Transverse colon (tissue), 4 donors: ENCODE measurements at regions not wholly inside any gene's neighbourhood (a gene's known extent, or its start where the extent isn't known, plus 50 kb on each side); places are given as distances from the start of the nearest gene placed in this dataset.

Experiments used
- DNase-seq: peaks from one replicate; pipeline ENCODE4 v3.0.0-alpha.2; 2019
- H3K27ac ChIP-seq, 4 donors: fragments of 200-600 bp; sonication (generic); 2 replicates each; pipeline ENCODE4 v1.5.1; 2016 to 2018; ENCODE audit warnings: inconsistent platforms in 4 of 4
- H3K27me3 ChIP-seq: fragments of 200-600 bp; sonication (generic); 2 replicates; pipeline ENCODE4 v1.5.1; 2017; ENCODE audit warnings: inconsistent platforms
- H3K36me3 ChIP-seq, 4 donors: fragments of 200-600 bp; sonication (generic); 2 replicates each; pipeline ENCODE4 v1.5.1; 2017 to 2019; ENCODE audit warnings: inconsistent platforms in 4 of 4
- H3K4me1 ChIP-seq, 4 donors: fragments of 200-600 bp; sonication (generic); 2 replicates each; pipeline ENCODE4 v1.5.1; 2017 to 2020; ENCODE audit warnings: inconsistent platforms in 4 of 4
- H3K4me3 ChIP-seq, 4 donors: fragments of 200-600 bp; sonication (generic); 1 replicate in 1 of 4; 2 replicates in 3 of 4; pipeline versions ENCODE4 v1.5.1 to v1.6.1; 2017 to 2019; ENCODE audit warnings: inconsistent platforms in 4 of 4
- H3K9me3 ChIP-seq, 2 donors: fragments of 200-600 bp; sonication (generic); 2 replicates each; pipeline ENCODE4 v1.5.1; 2017 to 2019; ENCODE audit warnings: inconsistent platforms in 2 of 2
- EP300 ChIP-seq: sonication (generic); formaldehyde crosslinking; IDR thresholded peaks from one replicate; pipeline ENCODE4 v1.6.1; 2017; ENCODE audit warnings: antibody characterized with exemption, low read depth
- POLR2A ChIP-seq: fragments of 450-650 bp; IDR thresholded peaks from one replicate; pipeline ENCODE4 v1.6.1; 2016; ENCODE audit warnings: antibody characterized with exemption, mild to moderate bottlenecking, moderate library complexity
- POLR2AphosphoS5 ChIP-seq, 3 donors: sonication (generic); formaldehyde crosslinking; IDR thresholded peaks; one replicate each; pipeline ENCODE4 v1.6.1; 2016; ENCODE audit warnings: antibody characterized with exemption in 3 of 3
- WGBS, 2 donors: methylation state at CpG; one replicate each; pipeline ENCODE4 v1.1.5; 2018; ENCODE audit warnings: low coverage in 1 of 2; 5-methylcytosine and 5-hydroxymethylcytosine counted together
- in situ Hi-C, 4 donors: fragments of 200-750 bp; cut with MboI; loops; one replicate each; pipeline versions ENCODE4 v1.15.0 to v1.15.1; 2017; ENCODE audit warnings: low sequenced_read_pairs in 3 of 4, low pct_ligation_motif_present in 1 of 4, low pct_unique_long_range_greater_than_20kb in 1 of 4
- intact Hi-C: fragments of 100-400 bp; cut with DNase I; formaldehyde crosslinking; loops from one replicate; pipeline ENCODE4 v1.15.1; 2023; ENCODE audit warnings: low total_unique reads
- TF ChIP-seq, protein P1 (sequence below), 5 experiments: fragments of 200-600 bp in 3 of 5; fragments of 450-650 bp in 2 of 5; sonication (generic) in 3 of 5; IDR thresholded peaks; 1 replicate in 2 of 5; 2 replicates in 3 of 5; pipeline ENCODE4 v1.5.1; 2016 to 2017; ENCODE audit warnings: antibody characterized with exemption in 5 of 5, inconsistent platforms in 3 of 5, mild to moderate bottlenecking in 2 of 5, moderate library complexity in 1 of 5

- no peaks in the 10 kb centered on the region for H3K9me3 ChIP-seq
- WGBS, 2 donors = 52 to 68% methylated on average over 3 of the region's 3 CpGs
- H3K27me3 ChIP-seq = no peaks in the 10 kb centered on the region
- H3K27ac ChIP-seq = no peak overlapping the region
- intact Hi-C loops (no loop called here), in situ Hi-C loops (no loop called here)
- TF ChIP-seq POLR2A = no peak
- TF ChIP-seq EP300 = no peak
- TF ChIP-seq, protein P1, sequence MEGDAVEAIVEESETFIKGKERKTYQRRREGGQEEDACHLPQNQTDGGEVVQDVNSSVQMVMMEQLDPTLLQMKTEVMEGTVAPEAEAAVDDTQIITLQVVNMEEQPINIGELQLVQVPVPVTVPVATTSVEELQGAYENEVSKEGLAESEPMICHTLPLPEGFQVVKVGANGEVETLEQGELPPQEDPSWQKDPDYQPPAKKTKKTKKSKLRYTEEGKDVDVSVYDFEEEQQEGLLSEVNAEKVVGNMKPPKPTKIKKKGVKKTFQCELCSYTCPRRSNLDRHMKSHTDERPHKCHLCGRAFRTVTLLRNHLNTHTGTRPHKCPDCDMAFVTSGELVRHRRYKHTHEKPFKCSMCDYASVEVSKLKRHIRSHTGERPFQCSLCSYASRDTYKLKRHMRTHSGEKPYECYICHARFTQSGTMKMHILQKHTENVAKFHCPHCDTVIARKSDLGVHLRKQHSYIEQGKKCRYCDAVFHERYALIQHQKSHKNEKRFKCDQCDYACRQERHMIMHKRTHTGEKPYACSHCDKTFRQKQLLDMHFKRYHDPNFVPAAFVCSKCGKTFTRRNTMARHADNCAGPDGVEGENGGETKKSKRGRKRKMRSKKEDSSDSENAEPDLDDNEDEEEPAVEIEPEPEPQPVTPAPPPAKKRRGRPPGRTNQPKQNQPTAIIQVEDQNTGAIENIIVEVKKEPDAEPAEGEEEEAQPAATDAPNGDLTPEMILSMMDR (IDR thresholded peaks at IDR 0.05) = no peak
- TF ChIP-seq POLR2AphosphoS5 (IDR thresholded peaks at IDR 0.05) = no peak
- H3K4me1 ChIP-seq = peaks cover 0 to 5% (median 0%) of the 10 kb centered on the region in 4 donors
- DNase-seq = no peak
- H3K36me3 ChIP-seq = no peaks in the 10 kb centered on the region
- no peak overlapping the region for H3K4me3 ChIP-seq
Observed at GRCh38 chr7:12757443-12757842, 70.0 kb downstream of the ARL4A start.

GRCh38 chr7:12759151-12759550, 71.7 kb downstream of the ARL4A start:
- H3K4me1 ChIP-seq = peaks cover 0 to 2% (median 0%) of the 10 kb centered on the region in 4 donors

DNA sequence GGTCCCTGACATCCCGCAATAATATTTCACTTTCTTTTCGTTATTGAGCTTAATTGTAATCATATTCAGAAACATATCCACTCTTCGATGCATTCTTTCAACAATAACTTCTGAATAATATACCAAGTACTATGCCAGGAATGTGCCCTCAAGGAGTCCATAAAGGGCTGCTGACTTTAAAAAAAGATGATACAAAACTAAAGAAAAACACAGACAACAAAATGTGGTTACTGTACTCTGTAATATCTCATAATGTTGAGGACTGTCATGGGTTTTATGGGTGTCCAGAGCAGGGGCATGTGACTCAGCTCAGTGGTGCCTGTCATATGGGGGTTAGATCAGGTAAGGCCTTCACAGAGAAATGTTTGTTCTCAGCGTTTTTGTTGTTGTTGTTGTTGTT, 73.7 kb downstream of the ARL4A start:
- in situ Hi-C loops = no loop called here
- 87 to 88% methylated on average over 3 to 4 of the region's 4 CpGs for WGBS, 2 donors

More at GRCh38 chr7:12759151-12759550, 71.7 kb downstream of the ARL4A start:
- intact Hi-C loops = no loop called here
- DNase-seq = no peak
- Histone ChIP-seq H3K27ac (no peak overlapping the region), H3K4me3 (no peak overlapping the region), H3K27me3 (no peaks in the 10 kb centered on the region), H3K36me3 (no peaks in the 10 kb centered on the region), H3K9me3 (no peaks in the 10 kb centered on the region)
- TF ChIP-seq EP300 = no peak
- TF ChIP-seq POLR2AphosphoS5 (IDR thresholded peaks at IDR 0.05) = no peak
- TF ChIP-seq, protein P1 (IDR thresholded peaks at IDR 0.05) = no peak
- no peak for TF ChIP-seq POLR2A
- in situ Hi-C loops = no loop called here
- WGBS, 2 donors = 0 to 21% methylated on average over 1 of the region's 1 CpG

GRCh38 chr7:12761691-12762090, 74.3 kb downstream of the ARL4A start:
- no peak for TF ChIP-seq POLR2AphosphoS5 (IDR thresholded peaks at IDR 0.05)
- TF ChIP-seq POLR2A = no peak
- no peak for TF ChIP-seq EP300
- TF ChIP-seq, protein P1 (IDR thresholded peaks at IDR 0.05) = no peak
- no peaks in the 10 kb centered on the region for H3K27me3 ChIP-seq
- no peaks in the 10 kb centered on the region for H3K4me1 ChIP-seq
- H3K27ac ChIP-seq = no peak overlapping the region
- H3K9me3 ChIP-seq = no peaks in the 10 kb centered on the region
- in situ Hi-C loops = no loop called here
- no peak overlapping the region for H3K4me3 ChIP-seq
- WGBS, 2 donors = 78 to 83% methylated on average over 4 of the region's 4 CpGs
- no peaks in the 10 kb centered on the region for H3K36me3 ChIP-seq
- intact Hi-C loops = no loop called here
- no peak for DNase-seq

More for the DNA sequence above, 73.7 kb downstream of the ARL4A start:
- TF ChIP-seq, protein P1 (IDR thresholded peaks at IDR 0.05) = no peak
- no peak for TF ChIP-seq POLR2AphosphoS5 (IDR thresholded peaks at IDR 0.05)
- TF ChIP-seq EP300 = no peak
- TF ChIP-seq POLR2A = no peak
- no peak for DNase-seq
- no peaks in the 10 kb centered on the region for H3K27me3 ChIP-seq
- no peaks in the 10 kb centered on the region for H3K9me3 ChIP-seq
- no peaks in the 10 kb centered on the region for H3K36me3 ChIP-seq
- intact Hi-C loops = no loop called here
- H3K4me3 ChIP-seq = no peak overlapping the region
- no peaks in the 10 kb centered on the region for H3K4me1 ChIP-seq
- H3K27ac ChIP-seq = no peak overlapping the region
